GM18861 (cell line): ENCODE measurements at regions not wholly inside any gene's neighbourhood (a gene's known extent, or its start where the extent isn't known, plus 50 kb on each side); places are given as distances from the start of the nearest gene placed in this dataset.

Source experiments
- ATAC-seq: cut with Tn5 transposase; IDR thresholded peaks from one replicate; pipeline ENCODE4 v1.9.1; 2021; ENCODE audit not compliant: unreplicated experiment

- ATAC-seq, result no peak
Observed at GRCh38 chr10:33569702-33570101, 235.2 kb upstream of the NRP1 start.

GRCh38 chr10:33566426-33566825, 232.0 kb upstream of the NRP1 start:
- ATAC-seq, result no peak

DNA sequence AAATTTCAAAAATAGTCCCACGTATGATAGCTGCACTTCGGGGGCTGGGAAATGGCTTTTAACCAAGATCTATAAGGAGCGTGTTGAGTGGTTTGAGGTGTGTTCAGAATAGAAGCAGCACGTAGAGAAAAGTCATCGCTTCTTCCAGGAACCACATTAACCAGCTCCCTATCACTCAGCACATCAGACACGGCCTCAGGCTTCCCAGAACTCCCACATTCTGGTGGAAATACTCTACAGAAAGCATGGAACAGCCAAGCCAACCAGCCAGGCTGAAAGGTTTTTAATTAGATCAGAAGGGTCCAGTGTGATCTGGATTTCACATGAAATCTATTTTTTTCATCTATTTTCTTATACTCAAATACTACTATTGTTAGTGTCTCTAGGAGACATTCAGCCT, 231.5 kb upstream of the NRP1 start:
- ATAC-seq, result no peak

- ATAC-seq, result no peak
Observed at GRCh38 chr10:33565231-33565630, 230.8 kb upstream of the NRP1 start.

DNA sequence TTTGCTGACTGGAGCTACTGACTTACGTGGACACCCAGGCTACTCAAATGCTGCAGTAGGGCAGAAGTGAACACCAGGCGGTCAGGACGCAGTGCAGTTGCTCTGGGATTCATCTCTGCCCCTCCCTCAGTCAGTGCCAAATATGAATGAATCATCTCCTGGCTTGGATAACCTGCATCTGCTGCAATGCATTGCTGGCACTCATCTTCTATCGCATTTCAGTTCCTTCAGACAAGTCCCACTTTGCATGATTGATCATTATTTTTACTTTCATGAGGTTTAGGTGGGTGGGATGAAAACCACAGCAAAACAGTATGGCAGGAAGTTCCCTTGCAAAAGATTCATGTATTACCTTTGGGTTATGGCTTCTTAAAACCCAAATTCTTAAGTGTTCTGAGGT, 224.6 kb upstream of the NRP1 start:
- ATAC-seq, result no peak

- no peak for ATAC-seq
Observed at GRCh38 chr10:33557313-33557712, 222.8 kb upstream of the NRP1 start.

GRCh38 chr10:33556620-33557019, 222.2 kb upstream of the NRP1 start:
- ATAC-seq, result no peak

DNA sequence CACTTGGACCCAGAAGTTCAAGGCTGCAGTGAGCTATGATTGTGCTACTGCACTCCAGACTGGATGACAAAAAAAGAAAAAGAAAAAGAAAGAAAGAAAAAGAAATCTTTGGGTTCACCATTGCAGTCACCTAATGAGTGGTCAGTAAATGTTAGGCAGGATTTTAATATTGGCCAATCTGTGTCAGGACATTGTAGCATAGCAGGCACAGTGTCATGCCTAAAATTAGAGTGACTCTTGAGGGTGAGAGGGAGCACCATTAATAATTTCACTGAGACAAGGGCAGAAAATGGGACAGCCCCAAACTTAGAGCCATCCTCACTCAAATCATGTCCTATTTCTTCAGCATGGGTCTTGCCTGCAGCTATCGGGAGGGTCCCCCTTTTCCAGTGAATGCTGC, 221.6 kb upstream of the NRP1 start:
- ATAC-seq, result no peak

GRCh38 chr10:33553748-33554571, 219.5 kb upstream of the NRP1 start:
- ATAC-seq, result no peak

DNA sequence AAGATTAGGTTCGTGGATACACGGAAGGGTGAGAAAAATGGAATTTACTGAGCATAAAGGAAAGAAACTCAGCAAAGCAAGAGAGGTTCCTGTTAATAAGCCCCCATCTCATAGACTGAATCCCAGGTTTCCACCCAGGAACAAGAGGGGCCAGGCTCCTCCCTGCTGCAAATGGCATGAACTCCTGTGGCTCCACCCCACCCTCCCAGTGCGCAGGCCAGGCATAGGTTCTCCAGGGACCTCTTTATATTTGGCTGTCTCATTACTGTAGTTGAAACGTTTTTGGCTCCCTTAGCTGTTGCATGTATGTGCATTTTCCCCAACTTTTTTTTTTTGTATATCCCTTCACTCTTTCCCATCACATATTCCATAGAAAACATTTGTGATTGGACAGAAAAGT, 217.8 kb upstream of the NRP1 start:
- no peak for ATAC-seq

- ATAC-seq, result no peak
Observed at GRCh38 chr10:33550811-33551210, 216.3 kb upstream of the NRP1 start.

GRCh38 chr10:33547976-33548375, 213.5 kb upstream of the NRP1 start:
- no peak for ATAC-seq

GRCh38 chr10:33546031-33546430, 211.6 kb upstream of the NRP1 start:
- ATAC-seq, result no peak

DNA sequence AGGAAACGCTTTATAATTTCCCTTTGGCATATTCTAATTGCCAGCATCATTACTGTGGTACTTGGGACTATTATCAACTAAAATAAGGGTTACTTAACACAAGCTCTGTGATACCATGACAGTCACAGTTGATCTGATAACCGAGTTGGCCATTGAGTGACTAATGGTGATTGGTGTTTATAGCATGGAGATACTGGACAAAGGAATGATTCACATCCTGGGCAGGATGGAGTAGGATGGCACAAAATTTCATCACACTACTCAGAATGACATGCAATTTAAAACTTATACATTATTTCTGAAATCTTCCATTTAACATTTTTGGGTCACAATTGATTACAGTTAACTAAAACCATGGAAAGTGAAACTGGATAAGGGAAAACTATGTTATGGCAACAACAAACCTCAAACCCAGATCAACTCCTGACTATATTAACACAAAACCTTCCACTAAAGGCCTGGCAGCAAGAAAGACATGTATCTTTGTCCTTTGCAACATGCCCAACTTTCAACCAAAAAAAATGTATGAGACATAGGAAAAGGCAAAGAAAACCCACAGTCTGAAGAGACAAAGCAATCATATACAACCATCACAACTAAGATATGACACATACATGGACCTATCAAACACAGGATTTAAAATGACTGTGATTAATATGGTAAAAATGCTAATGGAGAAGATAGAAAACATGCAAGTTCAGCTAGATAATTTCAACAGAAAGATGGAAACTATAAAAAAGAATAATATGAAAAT, 208.5 kb upstream of the NRP1 start:
- no peak for ATAC-seq

GRCh38 chr10:33539116-33539515, 204.6 kb upstream of the NRP1 start:
- no peak for ATAC-seq

- ATAC-seq, result no peak
Observed at GRCh38 chr10:33537066-33537465, 202.6 kb upstream of the NRP1 start.

- no peak for ATAC-seq
Observed at GRCh38 chr10:33536508-33536907, 202.0 kb upstream of the NRP1 start.

DNA sequence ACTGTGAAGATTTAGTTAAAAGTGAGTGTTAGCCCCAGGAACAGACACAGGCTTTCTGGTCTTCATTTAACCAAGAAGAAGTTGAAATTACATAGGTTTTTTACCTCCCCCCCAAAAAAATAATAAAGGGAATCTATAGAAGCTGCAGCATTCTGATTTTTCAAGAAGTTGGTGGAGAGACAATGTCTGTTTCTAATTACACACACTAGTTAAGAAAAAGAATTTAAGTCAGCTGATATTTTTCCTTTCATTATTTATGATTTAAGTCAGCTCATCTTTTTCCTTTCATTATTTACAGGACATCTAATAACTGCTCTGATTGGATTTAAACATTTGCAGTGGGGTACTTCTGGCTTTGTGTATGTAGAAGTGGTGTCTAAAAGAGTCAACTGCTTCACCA, 201.4 kb upstream of the NRP1 start:
- no peak for ATAC-seq

GRCh38 chr10:33534416-33534815, 199.9 kb upstream of the NRP1 start:
- ATAC-seq, result no peak

DNA sequence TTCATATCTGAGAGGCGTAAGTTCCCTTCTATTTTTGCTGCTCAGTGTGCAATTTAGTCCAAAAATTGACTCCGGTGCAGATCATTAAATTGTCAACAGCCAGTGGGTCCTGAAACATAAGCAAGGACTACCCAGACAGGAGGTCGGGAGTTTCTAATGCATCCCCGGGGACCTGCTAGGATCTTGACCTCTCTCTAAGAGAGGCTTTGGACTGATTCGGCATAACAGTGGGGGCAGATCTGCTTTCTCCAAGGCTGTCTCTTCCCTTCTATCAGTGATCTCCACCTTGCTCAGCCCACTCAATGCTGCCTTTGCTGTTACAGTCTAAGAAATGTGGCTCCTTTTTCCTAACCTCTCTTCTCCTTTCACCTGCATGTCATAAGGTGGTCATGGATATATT, 199.1 kb upstream of the NRP1 start:
- ATAC-seq, result no peak

DNA sequence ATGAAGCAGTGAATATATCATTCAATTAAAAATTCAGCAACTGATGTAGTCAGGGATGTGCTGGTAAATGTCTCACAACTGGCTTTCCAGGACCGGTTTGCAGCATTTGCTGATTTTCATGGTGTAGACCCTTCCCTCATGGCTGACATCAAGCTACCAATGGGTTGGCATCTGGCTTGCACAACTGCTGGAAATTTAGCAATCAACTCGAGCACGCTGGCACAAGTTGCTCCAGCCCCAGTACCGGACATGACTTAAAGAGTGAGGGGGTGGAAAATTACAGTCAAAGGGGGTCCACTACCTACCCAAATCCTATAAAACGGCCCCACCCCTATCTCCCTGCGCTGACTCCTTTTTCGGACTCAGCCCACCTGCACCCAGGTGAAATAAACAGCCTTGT, 198.4 kb upstream of the NRP1 start:
- ATAC-seq, result no peak

DNA sequence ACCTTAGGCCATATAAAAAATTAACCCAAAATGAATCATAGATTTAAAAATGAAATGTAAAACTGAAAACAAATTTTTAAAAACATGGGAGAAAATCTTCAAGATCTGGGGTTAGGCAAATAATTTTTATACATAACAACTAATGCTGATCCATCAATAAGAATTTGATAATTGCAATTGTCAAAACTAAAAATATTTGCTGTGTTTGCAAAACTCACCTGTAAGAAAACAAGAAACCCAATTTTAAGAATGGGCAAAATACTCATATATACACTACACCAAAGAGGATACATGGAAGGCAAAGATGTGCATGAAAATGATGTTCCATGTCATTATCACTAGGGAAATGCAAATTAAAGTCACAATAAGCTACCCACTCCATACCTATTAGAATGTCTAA, 194.8 kb upstream of the NRP1 start:
- ATAC-seq, result no peak

DNA sequence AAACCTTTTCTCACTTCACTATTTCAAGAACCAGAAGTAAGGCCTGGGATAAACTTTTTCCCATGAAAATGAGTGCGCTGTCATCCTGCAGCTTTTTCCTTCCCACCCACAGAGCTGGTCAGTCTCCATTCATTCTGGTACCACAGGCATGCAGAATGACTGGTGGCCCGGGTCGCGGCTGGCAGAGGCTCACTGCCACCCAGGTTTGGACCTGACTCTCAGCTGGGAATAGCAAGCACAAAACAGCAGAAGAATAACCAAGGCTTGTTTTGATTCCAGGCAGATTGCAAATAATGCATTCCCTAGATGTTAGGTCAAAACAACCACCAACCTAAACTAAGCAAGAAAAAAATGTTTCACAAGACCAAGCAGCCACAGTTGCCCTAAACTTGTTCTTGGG, 190.5 kb upstream of the NRP1 start:
- ATAC-seq, result no peak
